GM12878 (cell line): ENCODE measurements at regions not wholly inside any gene's neighbourhood (a gene's known extent, or its start where the extent isn't known, plus 50 kb on each side); places are given as distances from the start of the nearest gene placed in this dataset.

Experiments
- ATAC-seq: fragments of 200-7000 bp; cut with Tn5 transposase; 3 replicates; pipeline ENCODE4 v1.9.1; 2020; ENCODE audit warnings: mild to moderate bottlenecking, moderate library complexity
- BruUV-seq: library from RNA; stranded (reverse); fragments of 400-500 nt; replicated peaks from 2 replicates; lab custom pipeline; 2021; lab: Mats Ljungman, UMichigan
- CTCF ChIA-PET: fragments of 300-600 bp; sonication (Branson Sonifier 250); formaldehyde crosslinking; extraction: SDS; loops from one replicate; lab custom pipeline; 2021; ENCODE audit warnings: inconsistent platforms; lab: Yijun Ruan, JAX
- POLR2A ChIA-PET: fragments of 350-600 bp; formaldehyde crosslinking; extraction: SDS; loops from one replicate; lab custom pipeline; 2021; ENCODE audit warnings: inconsistent platforms; lab: Charles Lee
- RAD21 ChIA-PET: fragments of 300-600 bp; sonication (Branson Sonifier 250); formaldehyde crosslinking; loops from one replicate; lab custom pipeline; 2023; ENCODE audit warnings: antibody characterized with exemption; ENCODE audit not compliant: unreplicated experiment; lab: Charles Lee
- SMC1A ChIA-PET: fragments of 300-600 bp; sonication (Branson Sonifier 250); formaldehyde crosslinking; loops from one replicate; lab custom pipeline; 2023; ENCODE audit not compliant: unreplicated experiment, uncharacterized antibody; lab: Charles Lee
- DNase-seq: peaks from one replicate; pipeline ENCODE4 v3.0.0-alpha.2; 2011; ENCODE audit warnings: low read depth, low spot score
- FAIRE-seq: peaks from 3 replicates; lab custom pipeline; 2011; peaks lifted over from hg19 to GRCh38; lab: Jason Lieb, UNC
- H2AFZ ChIP-seq: 2 replicates; pipeline ENCODE4 v1.6.0; 2011; ENCODE audit warnings: low read depth, low read length, control low read depth; ENCODE audit not compliant: control insufficient read depth
- H3K27ac ChIP-seq: 2 replicates; pipeline ENCODE4 v1.5.1; 2011; ENCODE audit warnings: control low read depth; ENCODE audit not compliant: control insufficient read depth, insufficient read depth
- H3K27me3 ChIP-seq, 2 experiments: replicated peaks in 1 of 2; 2 replicates each; pipeline versions ENCODE4 v1.6.0 to v1.6.1; 2011; ENCODE audit warnings: low read length in 1 of 2; ENCODE audit not compliant: control insufficient read depth in 2 of 2, insufficient read depth in 2 of 2
- H3K36me3 ChIP-seq, 2 experiments: 2 replicates each; pipeline ENCODE4 v1.5.1; 2011; ENCODE audit warnings: low read length in 1 of 2; ENCODE audit not compliant: control insufficient read depth in 2 of 2, insufficient read depth in 2 of 2
- H3K4me1 ChIP-seq: 2 replicates; pipeline ENCODE4 v1.6.1; 2011; ENCODE audit warnings: mild to moderate bottlenecking, low read length, moderate library complexity, mixed read lengths; ENCODE audit not compliant: control insufficient read depth, insufficient read depth
- H3K4me2 ChIP-seq: 2 replicates; pipeline ENCODE4 v1.6.0; 2011; ENCODE audit warnings: control low read depth; ENCODE audit not compliant: control insufficient read depth, insufficient read depth
- H3K4me3 ChIP-seq: fragments of 200-600 bp; sonication (generic); 2 replicates; pipeline ENCODE4 v1.5.1; 2016
- H3K79me2 ChIP-seq: 2 replicates; pipeline ENCODE4 v1.6.0; 2011; ENCODE audit warnings: low read length; ENCODE audit not compliant: control insufficient read depth, insufficient read depth
- H3K9ac ChIP-seq: 2 replicates; pipeline ENCODE4 v1.8.0; 2011; ENCODE audit warnings: low read length, control low read depth, mixed read lengths; ENCODE audit not compliant: control insufficient read depth, insufficient read depth
- H3K9me3 ChIP-seq: replicated peaks from 3 replicates; pipeline ENCODE4 v1.5.1; 2011; ENCODE audit warnings: mild to moderate bottlenecking, low read length; ENCODE audit not compliant: control insufficient read depth, insufficient read depth
- H4K20me1 ChIP-seq: 2 replicates; pipeline ENCODE4 v1.6.0; 2011; ENCODE audit not compliant: control insufficient read depth, insufficient read depth
- ATF7 ChIP-seq: fragments of 450-650 bp; IDR thresholded peaks from 2 replicates; pipeline ENCODE4 v1.6.1; 2016; ENCODE audit warnings: low read depth, mild to moderate bottlenecking
- BRCA1 ChIP-seq: IDR thresholded peaks from 2 replicates; pipeline ENCODE4 v1.6.1; 2011; ENCODE audit warnings: low read depth, low read length, improper control_type of control experiment
- CBX5 ChIP-seq: sonication (generic); IDR thresholded peaks from 2 replicates; pipeline ENCODE4 v1.6.1; 2016; ENCODE audit warnings: low read depth, moderate library complexity, mild to moderate bottlenecking, inconsistent platforms
- HCFC1 ChIP-seq: fragments of 150-350 bp; IDR thresholded peaks from 2 replicates; pipeline ENCODE4 v1.6.1; 2014; ENCODE audit warnings: low read length
- JUND ChIP-seq: IDR thresholded peaks from 2 replicates; pipeline ENCODE4 v1.6.1; 2012; ENCODE audit warnings: low read depth, mild to moderate bottlenecking, low read length, improper control_type of control experiment, moderate library complexity
- KDM1A ChIP-seq: fragments of 200-600 bp; sonication (generic); IDR thresholded peaks from 2 replicates; pipeline ENCODE4 v1.6.1; 2016; ENCODE audit warnings: borderline replicate concordance
- MTA2 ChIP-seq: fragments of 450-650 bp; IDR thresholded peaks from 2 replicates; pipeline ENCODE4 v1.6.1; 2016; ENCODE audit warnings: low read depth, mild to moderate bottlenecking, moderate library complexity
- MXI1 ChIP-seq: fragments of 150-350 bp; IDR thresholded peaks from 2 replicates; pipeline ENCODE4 v1.6.1; 2011; ENCODE audit warnings: low read depth, mild to moderate bottlenecking, inconsistent platforms, low read length, improper control_type of control experiment
- MYC ChIP-seq: IDR thresholded peaks from 2 replicates; pipeline ENCODE4 v1.6.1; 2011; ENCODE audit warnings: mild to moderate bottlenecking, low read length, moderate library complexity, inconsistent platforms; ENCODE audit not compliant: insufficient read depth, insufficient replicate concordance, insufficient read length, severe bottlenecking
- NFYB ChIP-seq: IDR thresholded peaks from 2 replicates; pipeline ENCODE4 v1.6.1; 2011; ENCODE audit warnings: low read depth, mild to moderate bottlenecking, low read length, improper control_type of control experiment, moderate library complexity; ENCODE audit not compliant: insufficient read depth
- NR2C1 ChIP-seq: fragments of 450-650 bp; IDR thresholded peaks from 2 replicates; pipeline ENCODE4 v1.6.1; 2017; ENCODE audit warnings: antibody characterized with exemption, mild to moderate bottlenecking, moderate library complexity
- RAD21 ChIP-seq: IDR thresholded peaks from 2 replicates; pipeline ENCODE4 v1.6.1; 2011; ENCODE audit warnings: mild to moderate bottlenecking, low read depth, low read length, moderate library complexity; ENCODE audit not compliant: insufficient read depth
- SIX5 ChIP-seq: IDR thresholded peaks from 2 replicates; pipeline ENCODE4 v1.6.1; 2011; ENCODE audit warnings: mild to moderate bottlenecking, low read depth, low read length, moderate library complexity; ENCODE audit not compliant: severe bottlenecking
- SREBF1 ChIP-seq: IDR thresholded peaks from 2 replicates; pipeline ENCODE4 v1.6.1; 2012; ENCODE audit warnings: mild to moderate bottlenecking, low read length
- SRF ChIP-seq, 2 experiments: IDR thresholded peaks; 2 replicates each; pipeline ENCODE4 v1.6.1; 2011; ENCODE audit warnings: low read depth in 2 of 2, low read length in 2 of 2, mild to moderate bottlenecking in 1 of 2, moderate library complexity in 1 of 2
- TARDBP ChIP-seq: IDR thresholded peaks from 2 replicates; pipeline ENCODE4 v1.6.1; 2016; ENCODE audit warnings: borderline replicate concordance
- USF2 ChIP-seq: IDR thresholded peaks from 2 replicates; pipeline ENCODE4 v1.6.1; 2011; ENCODE audit warnings: low read depth, low read length, improper control_type of control experiment, borderline replicate concordance
- YBX1 ChIP-seq: fragments of 450-650 bp; IDR thresholded peaks from 2 replicates; pipeline ENCODE4 v1.6.1; 2016; ENCODE audit warnings: antibody characterized with exemption
- ZNF217 ChIP-seq: fragments of 450-650 bp; IDR thresholded peaks from 2 replicates; pipeline ENCODE4 v1.6.1; 2017; ENCODE audit warnings: antibody characterized with exemption, mild to moderate bottlenecking
- ZNF24 ChIP-seq: fragments of 450-650 bp; IDR thresholded peaks from 2 replicates; pipeline ENCODE4 v1.6.1; 2017; ENCODE audit warnings: antibody characterized with exemption, mild to moderate bottlenecking
- ZZZ3 ChIP-seq: IDR thresholded peaks from 2 replicates; pipeline ENCODE4 v1.6.1; 2011; ENCODE audit warnings: low read depth; ENCODE audit not compliant: control insufficient read depth, insufficient read length
- WGBS: methylation state at CpG from one replicate; pipeline ENCODE4 v1.1.6; 2016; ENCODE audit warnings: low lambda C conversion rate; ENCODE audit not compliant: insufficient replicate concordance, insufficient coverage; ENCODE audit errors: missing lambda C conversion rate; 5-methylcytosine and 5-hydroxymethylcytosine counted together
- in situ Hi-C: fragments of 300-500 bp; cut with MboI; formaldehyde crosslinking; loops from 9 replicates; pipeline ENCODE4 v1.14.3; 2018; ENCODE audit warnings: mixed read lengths
- intact Hi-C: fragments of 100-400 bp; cut with micrococcal nuclease; formaldehyde crosslinking; loops from one replicate; pipeline ENCODE4 v1.14.2; 2022; ENCODE audit not compliant: unreplicated experiment
- TF ChIP-seq, protein P1 (sequence below): fragments of 450-650 bp; IDR thresholded peaks from 2 replicates; pipeline ENCODE4 v1.6.1; 2017; ENCODE audit warnings: mild to moderate bottlenecking, moderate library complexity

- TF ChIP-seq YBX1 (no peak), MTA2 (no peak), SREBF1 (no peak), NFYB (no peak), USF2 (no peak)
Measured at GRCh38 chr13:53379485-53379884, 350.9 kb downstream of the OLFM4 start (continued).

GRCh38 chr13:53382008-53382407 is 353.4 kb downstream of the OLFM4 start:
- ChIA-PET POLR2A (no interaction called here), SMC1A (no interaction called here), RAD21 (no interaction called here), CTCF (no interaction called here)
- H3K36me3 ChIP-seq, result no peaks in the 10 kb centered on the region
- in situ Hi-C loops (no loop called here), intact Hi-C loops (no loop called here)
- no peak overlapping the region for H2AFZ ChIP-seq
- H4K20me1 ChIP-seq, result no peaks in the 10 kb centered on the region
- DNase-seq (no peak), FAIRE-seq (no peak), ATAC-seq (no peak)
- H3K79me2 ChIP-seq, result no peaks in the 10 kb centered on the region
- H3K9ac ChIP-seq, result no peak overlapping the region
- no peaks in the 10 kb centered on the region for H3K9me3 ChIP-seq
- no peak overlapping the region for H3K4me2 ChIP-seq
- H3K27ac ChIP-seq, result no peak overlapping the region
- WGBS, result 0% methylated on average over 3 of the region's 3 CpGs
- H3K27me3 ChIP-seq, result no peaks in the 10 kb centered on the region
- no peaks in the 10 kb centered on the region for H3K4me1 ChIP-seq
- no peak overlapping the region for H3K4me3 ChIP-seq
- no TSS peak for BruUV-seq
- TF ChIP-seq RAD21, result no peak
- no peak for TF ChIP-seq JUND
- TF ChIP-seq MXI1, result no peak
- no peak for TF ChIP-seq ATF7
- TF ChIP-seq MYC, result no peak
- no peak for TF ChIP-seq ZZZ3
- no peak for TF ChIP-seq CBX5
- TF ChIP-seq KDM1A, result no peak
- TF ChIP-seq SRF (IDR thresholded peaks at IDR 0.05; ENCODE audit: low read depth in 2 of 2, low read length in 2 of 2), result no peak
- no peak for TF ChIP-seq HCFC1
- no peak for TF ChIP-seq ZNF24
- no peak for TF ChIP-seq TARDBP
- no peak for TF ChIP-seq BRCA1
- TF ChIP-seq SIX5, result no peak
- TF ChIP-seq NR2C1, result no peak
- TF ChIP-seq, protein P1, sequence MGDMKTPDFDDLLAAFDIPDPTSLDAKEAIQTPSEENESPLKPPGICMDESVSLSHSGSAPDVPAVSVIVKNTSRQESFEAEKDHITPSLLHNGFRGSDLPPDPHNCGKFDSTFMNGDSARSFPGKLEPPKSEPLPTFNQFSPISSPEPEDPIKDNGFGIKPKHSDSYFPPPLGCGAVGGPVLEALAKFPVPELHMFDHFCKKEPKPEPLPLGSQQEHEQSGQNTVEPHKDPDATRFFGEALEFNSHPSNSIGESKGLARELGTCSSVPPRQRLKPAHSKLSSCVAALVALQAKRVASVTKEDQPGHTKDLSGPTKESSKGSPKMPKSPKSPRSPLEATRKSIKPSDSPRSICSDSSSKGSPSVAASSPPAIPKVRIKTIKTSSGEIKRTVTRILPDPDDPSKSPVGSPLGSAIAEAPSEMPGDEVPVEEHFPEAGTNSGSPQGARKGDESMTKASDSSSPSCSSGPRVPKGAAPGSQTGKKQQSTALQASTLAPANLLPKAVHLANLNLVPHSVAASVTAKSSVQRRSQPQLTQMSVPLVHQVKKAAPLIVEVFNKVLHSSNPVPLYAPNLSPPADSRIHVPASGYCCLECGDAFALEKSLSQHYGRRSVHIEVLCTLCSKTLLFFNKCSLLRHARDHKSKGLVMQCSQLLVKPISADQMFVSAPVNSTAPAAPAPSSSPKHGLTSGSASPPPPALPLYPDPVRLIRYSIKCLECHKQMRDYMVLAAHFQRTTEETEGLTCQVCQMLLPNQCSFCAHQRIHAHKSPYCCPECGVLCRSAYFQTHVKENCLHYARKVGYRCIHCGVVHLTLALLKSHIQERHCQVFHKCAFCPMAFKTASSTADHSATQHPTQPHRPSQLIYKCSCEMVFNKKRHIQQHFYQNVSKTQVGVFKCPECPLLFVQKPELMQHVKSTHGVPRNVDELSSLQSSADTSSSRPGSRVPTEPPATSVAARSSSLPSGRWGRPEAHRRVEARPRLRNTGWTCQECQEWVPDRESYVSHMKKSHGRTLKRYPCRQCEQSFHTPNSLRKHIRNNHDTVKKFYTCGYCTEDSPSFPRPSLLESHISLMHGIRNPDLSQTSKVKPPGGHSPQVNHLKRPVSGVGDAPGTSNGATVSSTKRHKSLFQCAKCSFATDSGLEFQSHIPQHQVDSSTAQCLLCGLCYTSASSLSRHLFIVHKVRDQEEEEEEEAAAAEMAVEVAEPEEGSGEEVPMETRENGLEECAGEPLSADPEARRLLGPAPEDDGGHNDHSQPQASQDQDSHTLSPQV, result no peak
- TF ChIP-seq ZNF217, result no peak
